DND-41 (cell line): ENCODE measurements at regions not wholly inside any gene's neighbourhood (a gene's known extent, or its start where the extent isn't known, plus 50 kb on each side); places are given as distances from the start of the nearest gene placed in this dataset.

Experiments used
- EZH2 ChIP-seq: IDR thresholded peaks from 3 replicates; pipeline ENCODE4 v1.6.1; 2012; ENCODE audit warnings: borderline replicate concordance, low read depth, mild to moderate bottlenecking, moderate library complexity, low read length, inconsistent platforms; ENCODE audit not compliant: severe bottlenecking
- TF ChIP-seq, protein P1 (sequence below): IDR thresholded peaks from 2 replicates; pipeline ENCODE4 v1.5.1; 2012; ENCODE audit warnings: borderline replicate concordance, low read length, moderate library complexity, mild to moderate bottlenecking; ENCODE audit not compliant: poor library complexity, severe bottlenecking; ENCODE audit errors: extremely low read depth

GRCh38 chr20:55172310-55173002, 697.1 kb downstream of the DOK5 start:
- no peak for TF ChIP-seq EZH2
- TF ChIP-seq, protein P1, sequence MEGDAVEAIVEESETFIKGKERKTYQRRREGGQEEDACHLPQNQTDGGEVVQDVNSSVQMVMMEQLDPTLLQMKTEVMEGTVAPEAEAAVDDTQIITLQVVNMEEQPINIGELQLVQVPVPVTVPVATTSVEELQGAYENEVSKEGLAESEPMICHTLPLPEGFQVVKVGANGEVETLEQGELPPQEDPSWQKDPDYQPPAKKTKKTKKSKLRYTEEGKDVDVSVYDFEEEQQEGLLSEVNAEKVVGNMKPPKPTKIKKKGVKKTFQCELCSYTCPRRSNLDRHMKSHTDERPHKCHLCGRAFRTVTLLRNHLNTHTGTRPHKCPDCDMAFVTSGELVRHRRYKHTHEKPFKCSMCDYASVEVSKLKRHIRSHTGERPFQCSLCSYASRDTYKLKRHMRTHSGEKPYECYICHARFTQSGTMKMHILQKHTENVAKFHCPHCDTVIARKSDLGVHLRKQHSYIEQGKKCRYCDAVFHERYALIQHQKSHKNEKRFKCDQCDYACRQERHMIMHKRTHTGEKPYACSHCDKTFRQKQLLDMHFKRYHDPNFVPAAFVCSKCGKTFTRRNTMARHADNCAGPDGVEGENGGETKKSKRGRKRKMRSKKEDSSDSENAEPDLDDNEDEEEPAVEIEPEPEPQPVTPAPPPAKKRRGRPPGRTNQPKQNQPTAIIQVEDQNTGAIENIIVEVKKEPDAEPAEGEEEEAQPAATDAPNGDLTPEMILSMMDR, result no peak
